Breast epithelium (tissue), 4 donors: ENCODE measurements at regions not wholly inside any gene's neighbourhood (a gene's known extent, or its start where the extent isn't known, plus 50 kb on each side); places are given as distances from the start of the nearest gene placed in this dataset.

Experiments
- DNase-seq, 2 donors: peaks; one replicate each; pipeline ENCODE4 v3.0.0-alpha.2; 2019; ENCODE audit warnings: low spot score in 2 of 2
- H3K27ac ChIP-seq, 2 donors: fragments of 200-600 bp; sonication (generic) in 1 of 2; one replicate each; pipeline ENCODE4 v1.5.1; 2016 to 2019; ENCODE audit warnings: mild to moderate bottlenecking in 1 of 2
- H3K27me3 ChIP-seq, 2 donors: fragments of 200-600 bp; sonication (generic) in 1 of 2; one replicate each; pipeline versions ENCODE4 v1.5.1 to v1.6.0; 2017 to 2019; ENCODE audit warnings: control low read depth in 1 of 2, mild to moderate bottlenecking in 1 of 2
- H3K36me3 ChIP-seq: fragments of 200-600 bp; one replicate; pipeline ENCODE4 v1.5.1; 2019
- H3K4me1 ChIP-seq, 2 donors: fragments of 200-600 bp; sonication (generic); one replicate each; pipeline ENCODE4 v1.5.1; 2016 to 2019; ENCODE audit warnings: control low read depth in 1 of 2
- H3K4me3 ChIP-seq, 3 donors: fragments of 200-600 bp; sonication (generic); 1 replicate in 2 of 3; 2 replicates in 1 of 3; pipeline ENCODE4 v1.5.1; 2016 to 2019; ENCODE audit warnings: mild to moderate bottlenecking in 3 of 3, moderate library complexity in 2 of 3
- H3K9me3 ChIP-seq, 2 donors: fragments of 200-600 bp; sonication (generic) in 1 of 2; one replicate each; pipeline ENCODE4 v1.5.1; 2016 to 2019; ENCODE audit warnings: control low read depth in 1 of 2
- POLR2A ChIP-seq: fragments of 450-650 bp; IDR thresholded peaks from one replicate; pipeline ENCODE4 v1.6.1; 2016; ENCODE audit warnings: antibody characterized with exemption, mild to moderate bottlenecking, moderate library complexity
- POLR2AphosphoS5 ChIP-seq, 3 donors: sonication (generic); formaldehyde crosslinking; IDR thresholded peaks; one replicate each; pipeline ENCODE4 v1.6.1; 2017; ENCODE audit warnings: antibody characterized with exemption in 3 of 3
- intact Hi-C: fragments of 100-400 bp; cut with DNase I; formaldehyde crosslinking; loops from one replicate; pipeline ENCODE4 v1.15.1; 2023; ENCODE audit warnings: low total_unique reads
- TF ChIP-seq, protein P1 (sequence below), 3 donors: fragments of 450-650 bp; IDR thresholded peaks; one replicate each; pipeline ENCODE4 v1.5.1; 2016 to 2017; ENCODE audit warnings: antibody characterized with exemption in 3 of 3, mild to moderate bottlenecking in 3 of 3, moderate library complexity in 3 of 3

DNA sequence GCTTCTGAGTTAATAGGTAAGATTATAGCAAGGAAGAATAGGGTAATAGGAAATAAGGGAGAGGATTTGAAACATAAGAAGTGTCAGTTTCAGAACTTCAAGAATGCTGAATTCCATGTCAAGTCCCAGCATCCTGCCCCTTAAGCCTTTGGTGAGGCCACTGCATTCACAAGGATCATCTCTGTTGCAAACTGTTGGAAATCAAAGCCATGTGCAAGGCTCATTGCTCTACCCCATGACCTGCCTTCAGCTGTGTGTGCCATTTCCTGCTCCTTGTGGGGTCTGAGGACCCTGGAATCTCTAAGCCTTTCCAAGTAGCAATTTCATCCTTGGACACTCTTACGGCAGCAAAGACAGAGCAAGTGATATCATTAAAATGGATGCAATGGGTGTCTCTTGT is 203.0 kb downstream of the CDC5L start:
- H3K27me3 ChIP-seq: no peaks in the 10 kb centered on the region
- no peak for DNase-seq
- no peak for TF ChIP-seq POLR2AphosphoS5 (IDR thresholded peaks at IDR 0.05)
- TF ChIP-seq, protein P1, sequence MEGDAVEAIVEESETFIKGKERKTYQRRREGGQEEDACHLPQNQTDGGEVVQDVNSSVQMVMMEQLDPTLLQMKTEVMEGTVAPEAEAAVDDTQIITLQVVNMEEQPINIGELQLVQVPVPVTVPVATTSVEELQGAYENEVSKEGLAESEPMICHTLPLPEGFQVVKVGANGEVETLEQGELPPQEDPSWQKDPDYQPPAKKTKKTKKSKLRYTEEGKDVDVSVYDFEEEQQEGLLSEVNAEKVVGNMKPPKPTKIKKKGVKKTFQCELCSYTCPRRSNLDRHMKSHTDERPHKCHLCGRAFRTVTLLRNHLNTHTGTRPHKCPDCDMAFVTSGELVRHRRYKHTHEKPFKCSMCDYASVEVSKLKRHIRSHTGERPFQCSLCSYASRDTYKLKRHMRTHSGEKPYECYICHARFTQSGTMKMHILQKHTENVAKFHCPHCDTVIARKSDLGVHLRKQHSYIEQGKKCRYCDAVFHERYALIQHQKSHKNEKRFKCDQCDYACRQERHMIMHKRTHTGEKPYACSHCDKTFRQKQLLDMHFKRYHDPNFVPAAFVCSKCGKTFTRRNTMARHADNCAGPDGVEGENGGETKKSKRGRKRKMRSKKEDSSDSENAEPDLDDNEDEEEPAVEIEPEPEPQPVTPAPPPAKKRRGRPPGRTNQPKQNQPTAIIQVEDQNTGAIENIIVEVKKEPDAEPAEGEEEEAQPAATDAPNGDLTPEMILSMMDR (IDR thresholded peaks at IDR 0.05): no peak
- no peak for TF ChIP-seq POLR2A
- no peak overlapping the region for H3K4me3 ChIP-seq
- no peaks in the 10 kb centered on the region for H3K4me1 ChIP-seq
- H3K9me3 ChIP-seq: no peaks in the 10 kb centered on the region
- no peaks in the 10 kb centered on the region for H3K36me3 ChIP-seq
- no peak overlapping the region for H3K27ac ChIP-seq
- intact Hi-C loops: no loop called here

DNA sequence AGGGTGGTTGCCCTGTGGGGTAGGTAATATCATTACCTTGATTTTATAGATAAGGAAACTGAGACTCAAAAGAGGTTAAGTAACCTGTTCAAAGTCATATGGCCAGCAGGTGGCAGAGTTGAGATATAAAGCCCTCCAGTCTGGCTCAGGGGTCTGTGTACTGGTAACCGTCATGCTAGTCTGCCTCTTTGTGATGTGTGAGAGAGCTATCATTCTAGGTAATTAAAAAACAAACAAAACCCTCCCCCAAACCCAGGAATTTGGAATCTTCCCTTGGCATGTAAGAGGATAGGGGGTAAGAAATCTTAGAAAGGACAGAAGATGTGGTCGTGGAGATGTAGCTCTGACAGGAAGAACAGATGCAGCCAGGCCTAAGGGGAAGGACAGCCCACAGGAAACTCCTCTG is 206.0 kb downstream of the CDC5L start:
- Histone ChIP-seq H3K4me1 (no peaks in the 10 kb centered on the region), H3K27ac (no peak overlapping the region), H3K9me3 (peaks cover 0 to 10% of the 10 kb centered on the region in 2 donors), H3K4me3 (no peak overlapping the region), H3K36me3 (no peaks in the 10 kb centered on the region), H3K27me3 (no peaks in the 10 kb centered on the region)
- no peak for DNase-seq
- intact Hi-C loops: no loop called here
- no peak for TF ChIP-seq POLR2AphosphoS5 (IDR thresholded peaks at IDR 0.05)
- TF ChIP-seq POLR2A: no peak
- TF ChIP-seq, protein P1 (IDR thresholded peaks at IDR 0.05): peak in 1 of 3 donors; percentile 10

DNA sequence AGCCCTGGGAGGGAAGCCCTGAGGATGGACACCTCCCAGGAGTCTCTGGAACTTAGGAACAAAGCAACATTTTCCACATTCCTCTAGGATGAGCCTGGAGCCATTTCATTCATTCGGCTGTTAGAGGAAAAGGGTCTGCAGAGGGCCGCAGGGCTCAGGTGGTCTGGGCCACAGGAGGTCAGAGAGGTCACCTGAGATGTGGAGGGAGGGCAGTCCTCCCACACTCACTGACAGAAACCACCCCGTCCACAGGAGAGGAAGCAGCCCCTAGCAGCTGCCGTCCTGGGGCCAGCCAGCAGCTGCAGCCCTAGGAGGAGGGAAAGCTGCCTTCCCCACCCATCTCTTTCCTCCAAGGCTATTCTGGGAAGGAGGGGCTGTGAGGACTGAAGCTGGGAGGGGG is 207.0 kb downstream of the CDC5L start:
- DNase-seq: no peak
- peaks cover 0 to 10% of the 10 kb centered on the region in 2 donors for H3K9me3 ChIP-seq
- H3K27ac ChIP-seq: no peak overlapping the region
- H3K4me3 ChIP-seq: no peak overlapping the region
- TF ChIP-seq POLR2AphosphoS5 (IDR thresholded peaks at IDR 0.05) (no peak), POLR2A (no peak)
- TF ChIP-seq, protein P1 (IDR thresholded peaks at IDR 0.05): no peak
- no peaks in the 10 kb centered on the region for H3K36me3 ChIP-seq
- intact Hi-C loops: no loop called here
- no peaks in the 10 kb centered on the region for H3K4me1 ChIP-seq
- no peaks in the 10 kb centered on the region for H3K27me3 ChIP-seq

DNA sequence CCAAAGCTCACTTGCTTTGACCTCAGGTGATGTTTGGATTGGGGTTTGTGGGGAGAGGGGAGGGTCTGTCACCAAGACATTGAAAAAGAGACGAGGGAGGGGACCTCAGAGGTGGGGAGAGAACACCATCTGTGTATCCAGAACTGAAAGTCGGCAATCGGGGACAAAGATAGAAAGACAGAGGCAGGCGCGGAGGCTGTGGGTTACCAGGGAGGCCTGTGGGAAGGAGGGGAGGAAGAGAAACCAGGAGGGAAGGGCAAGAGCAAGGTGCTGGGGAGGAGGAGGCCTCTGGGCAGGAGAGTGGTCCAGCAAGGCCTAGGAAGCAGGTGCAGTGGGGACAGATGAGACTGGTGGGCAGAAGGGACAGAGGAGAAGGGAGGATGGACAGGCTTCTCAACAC is 211.2 kb downstream of the CDC5L start:
- Histone ChIP-seq H3K4me1 (no peaks in the 10 kb centered on the region), H3K9me3 (peaks cover 0 to 10% of the 10 kb centered on the region in 2 donors), H3K27ac (no peak overlapping the region), H3K36me3 (no peaks in the 10 kb centered on the region), H3K4me3 (no peak overlapping the region), H3K27me3 (no peaks in the 10 kb centered on the region)
- TF ChIP-seq, protein P1 (IDR thresholded peaks at IDR 0.05): no peak
- TF ChIP-seq POLR2A (no peak), POLR2AphosphoS5 (IDR thresholded peaks at IDR 0.05) (no peak)
- no peak for DNase-seq
- intact Hi-C loops: no loop called here

DNA sequence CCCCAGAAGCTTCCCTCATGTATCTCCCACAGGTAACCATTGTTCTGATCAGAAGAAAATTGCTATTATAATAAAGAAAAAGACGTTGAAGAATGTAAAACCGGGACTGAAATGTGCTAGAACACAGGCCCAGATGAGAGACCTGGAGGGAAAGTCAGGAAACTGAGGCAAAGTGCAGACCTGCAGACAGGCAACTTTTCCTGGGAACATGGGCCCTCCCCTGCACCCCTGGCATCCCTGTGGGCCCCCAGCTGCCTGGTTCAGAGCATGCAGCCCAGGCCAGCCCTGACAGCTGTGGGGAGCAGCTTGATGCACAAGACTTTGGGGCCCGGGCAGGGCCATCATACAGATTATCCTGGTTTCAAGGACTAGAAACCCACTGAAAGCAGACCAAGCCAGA is 212.2 kb downstream of the CDC5L start:
- H3K36me3 ChIP-seq: no peaks in the 10 kb centered on the region
- H3K9me3 ChIP-seq: peaks cover 0 to 10% of the 10 kb centered on the region in 2 donors
- H3K4me1 ChIP-seq: no peaks in the 10 kb centered on the region
- TF ChIP-seq POLR2A: no peak
- TF ChIP-seq, protein P1 (IDR thresholded peaks at IDR 0.05): no peak
- TF ChIP-seq POLR2AphosphoS5 (IDR thresholded peaks at IDR 0.05): no peak
- H3K27me3 ChIP-seq: no peaks in the 10 kb centered on the region
- no peak for DNase-seq
- H3K27ac ChIP-seq: no peak overlapping the region
- intact Hi-C loops: no loop called here
- no peak overlapping the region for H3K4me3 ChIP-seq
